OCI-M1 (cell line): ENCODE measurements at regions not wholly inside any gene's neighbourhood (a gene's known extent, or its start where the extent isn't known, plus 50 kb on each side); places are given as distances from the start of the nearest gene placed in this dataset.
A peak's percentile ranks its signal among the peaks of the same experiment; 100 is the strongest.
"Not testable (repeated sequence)": the region's sequence is repeated elsewhere in the genome, so short reads cannot be mapped to it uniquely, and the experiment has no call there.

Source experiments
- DNase-seq: peaks from one replicate; lab custom pipeline; 2025; lab: John Stamatoyannopoulos, UW

GRCh38 chr2:208935531-208935930, 488.3 kb upstream of the MAP2 start:
- no peak for DNase-seq

- peak; percentile 19 for DNase-seq
Observed at GRCh38 chr2:208937521-208937920, 486.3 kb upstream of the MAP2 start.

DNA sequence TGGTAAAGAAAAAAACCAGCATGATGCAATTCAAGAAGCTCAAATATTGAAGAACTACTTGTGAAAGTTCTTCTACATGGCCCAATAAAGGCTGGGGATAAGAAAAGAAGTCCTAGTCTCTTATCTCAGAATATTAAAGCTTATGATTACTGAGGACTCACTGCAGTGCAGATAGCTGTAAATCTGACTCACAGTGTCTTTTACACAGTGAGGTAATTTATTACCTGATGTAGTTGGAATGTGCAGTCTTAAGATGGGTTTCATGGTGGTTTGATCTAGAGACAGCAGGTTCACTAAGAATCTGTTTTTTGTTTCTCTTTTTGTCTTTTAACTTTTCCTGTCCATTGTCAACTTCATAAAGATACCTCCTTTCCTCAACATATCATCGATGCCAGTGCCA, 484.0 kb upstream of the MAP2 start:
- DNase-seq, result peak; percentile 14

GRCh38 chr2:208945719-208946256, 478.1 kb upstream of the MAP2 start:
- DNase-seq, result no peak

DNA sequence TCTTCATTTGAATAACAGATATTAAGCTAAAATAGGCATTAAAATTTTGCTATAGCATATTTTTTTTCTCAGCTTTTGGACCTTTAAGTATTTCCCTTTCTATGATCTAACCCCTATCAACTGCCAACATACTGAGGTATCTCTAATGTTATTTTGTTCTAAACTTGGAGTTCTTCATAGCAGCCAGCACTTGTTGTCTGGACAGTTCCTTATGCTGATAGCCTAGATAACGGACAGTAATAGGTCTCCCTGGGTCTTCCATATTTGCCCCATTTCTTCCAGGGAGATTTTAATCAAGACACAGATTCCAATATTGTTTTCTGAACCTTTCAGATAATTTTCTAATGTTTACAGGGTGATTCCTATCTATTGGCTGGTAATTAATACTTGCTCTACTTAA, 475.8 kb upstream of the MAP2 start:
- no peak for DNase-seq

- no peak for DNase-seq
Observed at GRCh38 chr2:208970070-208970469, 453.8 kb upstream of the MAP2 start.

DNA sequence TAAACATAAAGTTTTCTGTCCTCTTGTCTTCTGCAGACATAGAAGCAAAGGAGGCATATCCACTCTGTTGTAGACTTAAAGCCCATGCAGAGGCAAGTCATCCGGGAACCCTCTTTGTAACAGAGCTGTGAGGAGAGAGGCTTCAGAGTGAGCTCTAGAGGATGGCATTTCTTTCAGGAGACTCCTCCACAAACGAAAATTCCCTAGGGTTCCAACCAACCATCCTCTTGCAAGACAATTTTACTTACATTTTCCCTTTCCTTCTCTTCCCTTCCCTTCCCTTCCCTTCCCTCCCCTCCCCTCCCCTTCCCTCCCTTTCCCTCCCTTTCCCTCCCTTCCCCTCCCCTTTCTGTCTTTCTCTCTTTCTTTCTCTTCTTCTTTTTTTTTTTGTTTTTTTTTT, 446.3 kb upstream of the MAP2 start:
- no peak for DNase-seq

GRCh38 chr2:208978946-208979345, 444.9 kb upstream of the MAP2 start:
- no peak for DNase-seq

DNA sequence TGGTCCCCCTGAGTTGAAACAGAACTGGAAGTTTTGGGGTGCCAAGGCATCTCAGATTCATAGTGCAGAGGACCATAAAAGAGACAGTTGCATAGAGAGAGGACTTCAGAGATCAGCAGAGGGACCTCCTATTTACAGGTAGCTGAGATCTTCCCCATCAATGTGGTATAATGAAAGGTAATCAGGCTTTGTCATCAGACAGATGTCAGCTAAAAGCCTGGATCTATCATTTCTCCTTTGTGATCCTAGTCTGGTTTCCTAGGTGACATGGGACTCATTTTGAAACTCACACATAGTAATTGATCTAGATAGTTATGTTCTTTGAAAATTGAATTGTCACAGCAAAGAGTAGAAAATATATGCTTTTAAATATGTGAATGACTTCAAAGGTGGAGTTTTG, 443.5 kb upstream of the MAP2 start:
- no peak for DNase-seq

DNA sequence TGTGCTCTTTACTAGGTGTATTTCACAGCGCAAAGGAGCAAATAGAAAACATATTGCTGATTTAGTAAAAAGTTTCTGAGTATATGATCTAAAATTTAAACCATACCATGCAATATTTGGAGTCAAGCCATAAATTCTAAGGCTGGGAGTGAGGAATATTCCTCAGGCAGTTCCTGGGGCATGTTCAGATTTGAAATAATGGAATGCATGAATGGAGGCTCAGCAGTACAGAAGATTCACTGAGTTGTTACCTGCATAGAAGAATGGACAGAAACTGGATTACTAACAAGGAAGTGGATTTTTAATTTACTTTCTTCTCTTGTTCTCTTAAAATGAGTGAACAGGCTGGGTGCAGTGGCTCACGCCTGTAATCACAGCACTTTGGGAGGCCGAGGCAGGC, 441.0 kb upstream of the MAP2 start:
- no peak for DNase-seq

DNA sequence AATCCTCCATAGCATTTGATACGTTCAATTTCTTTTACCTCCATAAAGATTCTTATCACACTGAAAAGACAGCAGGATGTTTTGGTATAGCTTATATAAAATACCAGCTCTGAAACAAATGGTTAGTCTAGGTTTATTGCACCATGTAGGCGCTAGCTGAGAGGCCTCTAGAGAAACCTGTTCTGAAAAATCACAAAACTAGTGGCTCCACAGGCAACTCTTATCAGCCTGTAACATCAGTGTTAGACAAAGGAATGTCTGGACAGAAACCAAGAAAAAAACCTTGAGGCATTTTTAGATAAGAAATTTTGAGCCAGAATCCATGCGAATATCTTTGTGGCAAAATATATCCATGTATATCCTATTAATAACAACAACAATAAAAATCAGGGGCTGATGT, 440.4 kb upstream of the MAP2 start:
- peak; percentile 12 for DNase-seq

DNA sequence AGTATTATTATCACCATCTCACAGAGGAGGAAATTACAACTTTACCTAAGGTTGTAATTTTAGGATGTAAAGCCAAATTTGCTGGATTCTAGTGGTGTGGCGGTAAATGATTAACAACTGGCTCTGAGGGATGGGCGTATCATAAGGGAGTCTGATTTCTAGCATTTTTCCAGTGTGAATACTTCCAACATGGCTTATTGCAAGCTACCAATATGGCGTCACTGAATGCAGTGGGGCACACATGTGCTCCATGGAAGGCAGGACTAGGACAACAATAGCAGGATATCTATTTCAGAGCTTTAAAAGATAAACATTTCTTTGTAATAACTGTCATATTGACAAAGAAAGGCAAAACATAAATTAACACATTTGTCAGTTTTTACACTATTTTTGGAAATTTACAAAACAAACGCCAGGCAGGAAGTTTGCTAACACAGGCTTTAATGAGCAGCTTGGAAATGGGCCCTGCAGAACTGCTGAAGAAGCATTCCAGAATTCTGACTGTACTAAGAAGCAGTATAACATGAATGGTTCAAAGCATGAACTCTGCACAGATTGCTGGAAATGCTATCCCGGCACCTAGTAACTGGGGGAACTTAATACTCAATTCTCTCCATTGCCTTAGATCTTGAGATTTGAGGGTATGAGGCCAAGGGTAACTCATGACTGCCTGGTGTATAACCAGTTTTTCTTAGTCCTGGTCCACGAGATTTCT, 439.3 kb upstream of the MAP2 start:
- no peak for DNase-seq

GRCh38 chr2:208985644-208986043, 438.2 kb upstream of the MAP2 start:
- peak; percentile 84 for DNase-seq

DNA sequence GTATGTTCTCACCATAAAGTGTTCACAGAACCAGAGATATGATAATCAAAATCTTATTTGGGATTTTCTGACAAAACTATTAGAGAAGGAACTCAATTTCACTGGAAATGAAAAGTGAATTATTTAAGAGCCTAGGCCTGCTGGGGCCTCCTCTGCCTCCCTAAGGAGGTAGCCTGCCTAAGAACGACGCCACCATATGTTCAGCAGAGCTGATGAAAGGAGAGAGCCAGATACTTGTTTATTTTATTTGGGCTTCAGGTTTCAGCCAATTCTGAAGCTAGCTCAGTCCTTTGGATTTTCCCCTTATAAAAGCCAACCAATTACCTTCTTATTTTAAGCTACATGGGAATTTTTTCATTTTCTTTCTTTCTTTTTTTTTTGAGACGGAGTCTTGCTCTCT, 433.1 kb upstream of the MAP2 start:
- DNase-seq, result no peak

DNA sequence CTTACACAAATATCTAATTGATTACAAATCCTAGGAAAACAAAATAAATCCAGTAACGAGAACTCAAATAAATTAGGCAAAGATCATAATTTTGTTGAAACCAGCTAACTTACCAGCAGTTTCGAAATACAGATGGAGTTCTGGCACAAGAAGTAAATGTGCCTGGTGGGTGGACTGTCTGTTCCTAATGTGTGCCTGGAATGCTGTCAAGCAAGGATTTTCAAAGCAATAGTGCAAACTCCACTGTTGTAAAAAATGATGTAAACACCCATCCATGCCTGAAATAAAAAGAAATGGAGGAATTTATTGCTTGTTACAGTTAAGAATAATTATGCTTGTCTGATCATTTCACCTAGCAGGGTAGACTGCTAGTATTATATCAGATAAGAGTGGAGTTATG, 423.9 kb upstream of the MAP2 start:
- no peak for DNase-seq

DNA sequence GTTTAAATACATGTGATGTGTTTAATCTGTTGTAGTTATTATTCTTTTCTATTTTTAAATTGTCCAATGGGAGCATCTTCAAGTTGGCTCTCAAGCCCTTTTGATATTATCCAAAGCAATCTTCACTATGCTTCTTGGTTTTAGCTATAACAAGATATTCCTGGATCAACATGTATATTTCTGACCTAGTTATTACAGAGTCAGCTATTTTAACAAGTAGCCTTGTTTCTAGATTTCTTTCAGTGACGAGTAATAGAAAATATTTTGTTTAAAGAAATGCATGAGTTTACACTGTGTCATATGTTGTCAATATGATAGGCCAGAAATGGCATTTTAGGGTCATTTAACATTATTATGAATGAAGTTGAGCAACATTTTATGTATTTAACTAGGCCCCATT, 421.8 kb upstream of the MAP2 start:
- no peak for DNase-seq

DNA sequence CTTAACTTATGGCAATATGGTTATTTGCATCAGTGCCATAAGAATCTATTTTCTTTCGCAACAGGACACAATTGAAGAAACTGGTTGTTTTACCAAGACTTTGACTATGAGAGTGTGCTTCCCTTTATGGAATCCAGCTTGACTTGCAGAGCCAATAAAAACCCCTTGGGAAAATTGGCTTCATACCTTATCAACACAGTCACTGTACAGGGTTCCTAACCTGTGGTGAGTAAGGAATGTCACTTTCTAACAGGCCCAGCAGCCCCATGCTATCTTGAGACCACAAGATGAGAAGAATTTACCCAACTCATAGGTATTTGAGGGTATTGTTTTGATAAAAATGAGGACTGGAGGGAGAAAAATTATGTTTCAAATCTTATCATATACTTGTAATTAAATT, 418.5 kb upstream of the MAP2 start:
- no peak for DNase-seq

- DNase-seq, result no peak
Observed at GRCh38 chr2:209008636-209009287, 415.1 kb upstream of the MAP2 start.

DNA sequence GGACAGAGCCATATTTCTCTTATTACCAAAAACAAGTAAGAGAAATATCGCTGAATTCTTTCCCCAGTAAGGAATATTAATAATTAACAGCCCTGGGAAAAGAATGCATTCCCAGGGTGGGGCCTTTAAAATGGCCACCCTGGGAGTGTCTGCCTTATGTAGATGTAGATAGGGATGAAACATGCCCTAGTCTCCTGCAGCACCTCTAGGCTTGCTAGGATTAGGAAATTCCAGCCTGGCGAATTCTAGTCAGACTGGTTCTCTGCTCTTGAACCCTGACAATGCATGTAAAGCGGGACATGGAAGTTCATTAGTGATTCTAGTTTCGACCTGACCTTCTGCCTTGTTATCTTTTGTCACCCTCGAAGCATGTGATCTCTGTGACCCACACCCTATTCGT, 405.2 kb upstream of the MAP2 start:
- not testable (repeated sequence) for DNase-seq

DNA sequence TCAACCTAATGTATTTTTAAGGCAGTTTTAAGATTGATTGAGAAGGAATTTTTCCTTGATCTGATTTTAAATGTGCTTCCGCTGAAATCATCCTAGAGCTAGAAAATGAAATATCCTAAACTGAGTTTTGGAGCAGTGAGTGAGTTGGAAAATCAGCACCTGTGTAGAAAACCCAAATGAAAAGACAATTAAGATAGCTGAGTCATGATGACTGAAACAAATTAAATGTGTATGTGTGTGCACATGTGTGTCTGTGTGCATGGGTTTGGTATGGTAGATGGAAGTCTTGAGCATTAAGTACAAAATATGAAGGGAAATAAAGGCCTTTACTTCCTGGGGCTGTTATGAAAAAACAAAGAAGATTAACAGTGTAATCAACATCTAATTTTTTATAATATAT, 394.6 kb upstream of the MAP2 start:
- peak; percentile 5 for DNase-seq

DNA sequence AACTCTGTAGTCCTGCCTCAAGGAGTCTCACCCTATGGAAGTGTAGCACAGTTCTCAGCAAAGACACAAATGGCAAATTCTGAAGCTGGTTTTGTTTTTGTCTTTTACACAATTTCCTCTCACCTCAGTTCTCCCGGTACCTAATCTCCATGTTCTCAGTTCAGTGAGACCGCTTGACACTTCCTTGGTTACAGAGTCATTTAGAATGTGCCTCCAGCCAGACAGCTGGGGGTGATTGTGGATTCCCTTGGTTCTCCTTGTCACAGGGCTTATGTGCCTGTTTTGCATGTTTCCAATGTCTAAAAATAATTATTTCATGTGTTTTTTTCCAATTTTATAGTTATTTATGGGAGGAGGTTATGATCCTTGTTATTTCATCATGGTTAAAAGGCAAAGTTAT, 379.5 kb upstream of the MAP2 start:
- DNase-seq, result no peak

- no peak for DNase-seq
Observed at GRCh38 chr2:209046163-209046562, 377.7 kb upstream of the MAP2 start.

DNA sequence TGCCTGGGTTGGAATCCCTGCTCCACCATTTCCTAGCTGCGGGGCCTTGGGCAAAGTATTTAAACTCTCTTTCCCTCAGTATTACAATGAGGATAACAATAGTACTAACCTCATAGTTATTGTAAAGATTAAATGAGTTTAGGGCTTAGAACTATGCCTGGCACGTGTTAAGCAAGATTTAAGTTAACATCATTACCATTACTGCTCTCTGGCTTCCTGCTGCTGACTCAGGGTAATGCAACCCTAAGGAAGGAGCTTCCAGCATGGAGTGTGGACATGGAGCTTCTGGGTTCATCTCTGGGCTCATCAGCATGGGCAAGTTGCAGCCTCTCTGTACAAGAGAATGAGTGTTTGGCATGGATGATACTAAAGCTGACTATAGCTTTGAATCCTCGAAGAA, 374.2 kb upstream of the MAP2 start:
- no peak for DNase-seq

GRCh38 chr2:209062210-209062609, 361.6 kb upstream of the MAP2 start:
- DNase-seq, result no peak
